PC-9 (cell line): ENCODE measurements at regions not wholly inside any gene's neighbourhood (a gene's known extent, or its start where the extent isn't known, plus 50 kb on each side); places are given as distances from the start of the nearest gene placed in this dataset.

Experiments
- BruUV-seq: library from RNA; stranded (reverse); fragments of 400-500 nt; replicated peaks from 2 replicates; lab custom pipeline; 2021; lab: Mats Ljungman, UMichigan
- CTCF ChIA-PET: fragments of 300-600 bp; sonication (Branson Sonifier 250); formaldehyde crosslinking; loops from one replicate; lab custom pipeline; 2022; ENCODE audit warnings: antibody characterized with exemption; lab: Charles Lee
- POLR2A ChIA-PET: fragments of 300-600 bp; sonication (Branson Sonifier 250); formaldehyde crosslinking; loops from one replicate; lab custom pipeline; 2022; ENCODE audit warnings: antibody characterized with exemption; ENCODE audit not compliant: unreplicated experiment; lab: Charles Lee
- DNase-seq, 2 experiments: peaks; one replicate each; pipeline versions ENCODE4 v3.0.0 to v3.0.0-alpha.2; 2015 to 2022; ENCODE audit warnings: mixed read lengths in 1 of 2
- H2AFZ ChIP-seq: fragments of 200-600 bp; sonication (generic); 2 replicates; pipeline ENCODE4 v1.8.1; 2017; ENCODE audit warnings: antibody characterized with exemption
- H3F3A ChIP-seq: fragments of 200-600 bp; sonication (generic); 2 replicates; pipeline ENCODE4 v1.8.1; 2017; ENCODE audit warnings: antibody characterized with exemption, mild to moderate bottlenecking, low read depth; ENCODE audit not compliant: insufficient read depth
- H3K27ac ChIP-seq: fragments of 200-600 bp; sonication (generic); 2 replicates; pipeline ENCODE4 v1.6.1; 2016; ENCODE audit warnings: mixed run types
- H3K27me3 ChIP-seq: fragments of 200-600 bp; sonication (generic); 2 replicates; pipeline ENCODE4 v1.6.1; 2016; ENCODE audit warnings: low read depth, mixed run types; ENCODE audit not compliant: insufficient read depth
- H3K36me3 ChIP-seq: fragments of 200-600 bp; sonication (generic); 2 replicates; pipeline ENCODE4 v1.6.1; 2016; ENCODE audit warnings: low read depth, mixed run types
- H3K4me1 ChIP-seq: fragments of 200-600 bp; sonication (generic); replicated peaks from 2 replicates; pipeline ENCODE4 v1.6.1; 2016; ENCODE audit warnings: mixed run types; ENCODE audit not compliant: insufficient read depth
- H3K4me2 ChIP-seq: fragments of 200-600 bp; sonication (generic); 2 replicates; pipeline ENCODE4 v1.6.1; 2017; ENCODE audit warnings: mixed run types
- H3K4me3 ChIP-seq: fragments of 200-600 bp; sonication (generic); 2 replicates; pipeline ENCODE4 v1.6.1; 2016; ENCODE audit warnings: mixed run types
- H3K79me2 ChIP-seq: fragments of 200-600 bp; sonication (generic); 2 replicates; pipeline ENCODE4 v1.6.1; 2017; ENCODE audit warnings: low read depth, mixed run types
- H3K9me2 ChIP-seq: fragments of 200-600 bp; sonication (generic); 2 replicates; pipeline ENCODE4 v1.8.1; 2017; ENCODE audit warnings: mild to moderate bottlenecking; ENCODE audit not compliant: insufficient read depth
- H3K9me3 ChIP-seq: fragments of 200-600 bp; sonication (generic); 2 replicates; pipeline ENCODE4 v1.8.1; 2016; ENCODE audit warnings: low read depth; ENCODE audit not compliant: insufficient read depth
- H4K20me1 ChIP-seq: fragments of 200-600 bp; sonication (generic); 2 replicates; pipeline ENCODE4 v1.8.1; 2017; ENCODE audit not compliant: insufficient read depth
- EZH2 ChIP-seq: fragments of 200-600 bp; sonication (generic); IDR thresholded peaks from 2 replicates; pipeline ENCODE4 v1.8.0; 2017; ENCODE audit warnings: antibody characterized with exemption, low read depth
- intact Hi-C: fragments of 100-400 bp; cut with micrococcal nuclease; formaldehyde crosslinking; loops from one replicate; pipeline ENCODE4 v1.10.0; 2022; ENCODE audit not compliant: unreplicated experiment
- TF ChIP-seq, protein P1 (sequence below): fragments of 200-600 bp; sonication (generic); conservative IDR thresholded peaks from 2 replicates; pipeline ENCODE4 v1.6.1; 2017; ENCODE audit warnings: mixed run types, antibody characterized with exemption, mild to moderate bottlenecking, moderate library complexity

DNA sequence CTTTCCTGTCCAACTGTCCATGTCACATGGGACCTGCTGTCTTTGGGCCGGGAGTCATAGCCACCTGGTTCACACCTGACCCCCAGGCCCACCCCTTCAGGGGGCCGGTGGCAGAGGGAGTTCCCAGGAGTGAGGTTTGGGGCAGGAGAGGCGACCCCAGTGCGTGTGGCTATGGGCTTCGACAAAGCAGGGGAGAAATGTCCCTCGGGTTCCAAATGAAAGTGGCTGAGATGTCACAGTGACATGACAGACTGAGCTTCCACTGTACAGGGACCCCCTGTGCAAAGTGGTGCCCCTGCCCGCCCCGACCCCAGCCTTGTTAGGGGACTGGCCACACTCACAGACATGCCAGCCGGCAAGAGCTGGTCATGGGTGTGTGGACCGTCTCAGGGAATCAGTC, 1297.0 kb downstream of the BRD1 start:
- ChIA-PET POLR2A (no interaction called here), CTCF (no interaction called here)
- Histone ChIP-seq H3K4me3 (no peak overlapping the region), H3K27me3 (peaks cover 96% of the 10 kb centered on the region), H3K9me2 (no peaks in the 10 kb centered on the region), H3K4me1 (no peaks in the 10 kb centered on the region), H2AFZ (no peak overlapping the region), H3K36me3 (no peaks in the 10 kb centered on the region), H4K20me1 (peaks cover 3% of the 10 kb centered on the region), H3K4me2 (no peak overlapping the region), H3K27ac (no peak overlapping the region), H3F3A (no peaks in the 10 kb centered on the region), H3K9me3 (no peaks in the 10 kb centered on the region), H3K79me2 (no peaks in the 10 kb centered on the region)
- TF ChIP-seq, protein P1, sequence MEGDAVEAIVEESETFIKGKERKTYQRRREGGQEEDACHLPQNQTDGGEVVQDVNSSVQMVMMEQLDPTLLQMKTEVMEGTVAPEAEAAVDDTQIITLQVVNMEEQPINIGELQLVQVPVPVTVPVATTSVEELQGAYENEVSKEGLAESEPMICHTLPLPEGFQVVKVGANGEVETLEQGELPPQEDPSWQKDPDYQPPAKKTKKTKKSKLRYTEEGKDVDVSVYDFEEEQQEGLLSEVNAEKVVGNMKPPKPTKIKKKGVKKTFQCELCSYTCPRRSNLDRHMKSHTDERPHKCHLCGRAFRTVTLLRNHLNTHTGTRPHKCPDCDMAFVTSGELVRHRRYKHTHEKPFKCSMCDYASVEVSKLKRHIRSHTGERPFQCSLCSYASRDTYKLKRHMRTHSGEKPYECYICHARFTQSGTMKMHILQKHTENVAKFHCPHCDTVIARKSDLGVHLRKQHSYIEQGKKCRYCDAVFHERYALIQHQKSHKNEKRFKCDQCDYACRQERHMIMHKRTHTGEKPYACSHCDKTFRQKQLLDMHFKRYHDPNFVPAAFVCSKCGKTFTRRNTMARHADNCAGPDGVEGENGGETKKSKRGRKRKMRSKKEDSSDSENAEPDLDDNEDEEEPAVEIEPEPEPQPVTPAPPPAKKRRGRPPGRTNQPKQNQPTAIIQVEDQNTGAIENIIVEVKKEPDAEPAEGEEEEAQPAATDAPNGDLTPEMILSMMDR, result no peak
- TF ChIP-seq EZH2, result no peak; the same call in 1 of the 2 replicates
- BruUV-seq, result no TSS peak
- DNase-seq, result no peak
- intact Hi-C loops, result no loop called here

DNA sequence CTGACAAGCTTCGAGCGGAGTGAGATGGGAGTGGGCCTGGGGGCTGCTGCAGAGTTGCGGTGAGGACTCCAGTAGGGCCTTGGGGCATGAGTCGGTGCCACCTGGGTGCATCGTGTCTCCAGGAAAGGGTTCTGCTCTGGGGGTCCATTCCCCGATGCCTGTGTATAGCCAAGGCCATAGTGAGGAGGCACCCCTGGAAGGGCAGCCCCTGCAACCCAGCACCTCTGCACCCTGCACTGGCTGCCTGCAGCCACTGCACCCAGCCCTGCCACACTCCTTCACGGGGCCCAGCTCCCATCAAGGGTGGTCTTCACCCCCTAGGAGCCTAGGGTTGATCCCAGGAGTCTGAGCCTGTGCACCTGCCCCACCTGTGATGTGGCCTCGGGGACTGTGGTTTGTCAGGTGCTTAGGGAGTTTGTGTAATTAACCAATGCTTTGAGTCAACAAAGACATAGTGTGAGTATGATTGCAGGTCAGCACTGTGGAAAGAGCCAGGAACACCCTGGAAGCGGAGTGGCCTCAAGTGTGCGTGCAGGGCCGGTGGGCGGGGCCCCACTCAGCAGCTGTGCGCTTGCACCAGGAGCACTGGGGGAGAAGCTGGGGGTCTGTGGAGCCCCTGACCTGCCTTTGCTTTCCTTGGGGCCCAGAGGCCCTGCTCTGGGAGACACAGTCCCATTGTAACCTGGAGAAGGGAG, 1299.3 kb downstream of the BRD1 start:
- no peaks in the 10 kb centered on the region for H3K36me3 ChIP-seq
- no peak for DNase-seq
- no peak overlapping the region for H2AFZ ChIP-seq
- H3K27ac ChIP-seq, result no peak overlapping the region
- H3K9me3 ChIP-seq, result no peaks in the 10 kb centered on the region
- ChIA-PET POLR2A (no interaction called here), CTCF (no interaction called here)
- no peak for TF ChIP-seq EZH2
- TF ChIP-seq, protein P1, result no peak
- H4K20me1 ChIP-seq, result peaks cover 3% of the 10 kb centered on the region
- no peaks in the 10 kb centered on the region for H3K9me2 ChIP-seq
- H3K4me3 ChIP-seq, result no peak overlapping the region
- H3K4me1 ChIP-seq, result no peaks in the 10 kb centered on the region
- intact Hi-C loops, result no loop called here
- H3F3A ChIP-seq, result no peaks in the 10 kb centered on the region
- peaks cover 96% of the 10 kb centered on the region for H3K27me3 ChIP-seq
- BruUV-seq, result no TSS peak
- H3K79me2 ChIP-seq, result no peaks in the 10 kb centered on the region
- H3K4me2 ChIP-seq, result no peak overlapping the region

DNA sequence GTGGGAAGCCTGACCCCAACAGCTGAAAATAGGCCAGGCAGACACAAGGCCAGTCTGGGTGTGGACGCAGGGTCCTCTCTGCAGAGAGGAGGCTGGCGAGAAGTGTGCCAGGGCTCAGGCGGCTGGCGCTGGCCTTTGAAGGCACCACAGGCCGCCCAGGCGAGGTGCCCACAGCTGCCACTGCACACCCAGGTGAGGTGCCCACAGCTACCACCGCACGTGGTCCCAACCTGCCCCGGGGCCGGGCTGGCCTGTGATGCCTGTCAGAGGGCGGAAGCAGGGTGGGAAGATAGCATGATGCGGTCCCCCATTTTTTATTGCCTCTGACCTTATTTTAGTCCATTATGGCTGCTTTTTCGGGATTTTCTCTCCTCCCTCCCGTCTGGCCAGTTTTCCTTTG, 1303.9 kb downstream of the BRD1 start:
- peaks cover 3% of the 10 kb centered on the region for H4K20me1 ChIP-seq
- H3K27ac ChIP-seq, result no peak overlapping the region
- TF ChIP-seq, protein P1, result no peak
- TF ChIP-seq EZH2, result no peak
- no peak overlapping the region for H3K4me2 ChIP-seq
- no peaks in the 10 kb centered on the region for H3K4me1 ChIP-seq
- ChIA-PET CTCF (no interaction called here), POLR2A (no interaction called here)
- peaks cover 100% of the 10 kb centered on the region for H3K27me3 ChIP-seq
- DNase-seq, result no peak
- H3K9me3 ChIP-seq, result no peaks in the 10 kb centered on the region
- no TSS peak for BruUV-seq
- H3K4me3 ChIP-seq, result no peak overlapping the region
- no peaks in the 10 kb centered on the region for H3K36me3 ChIP-seq
- no peak overlapping the region for H2AFZ ChIP-seq
- H3K79me2 ChIP-seq, result no peaks in the 10 kb centered on the region
- intact Hi-C loops, result no loop called here
- H3F3A ChIP-seq, result no peaks in the 10 kb centered on the region
- H3K9me2 ChIP-seq, result no peaks in the 10 kb centered on the region
